ENCODE measurements at regions not wholly inside any gene's neighbourhood (a gene's known extent, or its start where the extent isn't known, plus 50 kb on each side); places are given as distances from the start of the nearest gene placed in this dataset.

GRCh38 chr6:166046226-166046625 lies 121.4 kb downstream of the TBXT start:
- no peak for DNase-seq

- no peak for DNase-seq
These were observed 121.8 kb downstream of the TBXT start for GRCh38 chr6:166045860-166046200.

- DNase-seq = no peak
These were observed 122.3 kb downstream of the TBXT start for GRCh38 chr6:166045173-166045859.

- no peak for DNase-seq
These were observed 126.4 kb downstream of the TBXT start for GRCh38 chr6:166041277-166041676.

DNA sequence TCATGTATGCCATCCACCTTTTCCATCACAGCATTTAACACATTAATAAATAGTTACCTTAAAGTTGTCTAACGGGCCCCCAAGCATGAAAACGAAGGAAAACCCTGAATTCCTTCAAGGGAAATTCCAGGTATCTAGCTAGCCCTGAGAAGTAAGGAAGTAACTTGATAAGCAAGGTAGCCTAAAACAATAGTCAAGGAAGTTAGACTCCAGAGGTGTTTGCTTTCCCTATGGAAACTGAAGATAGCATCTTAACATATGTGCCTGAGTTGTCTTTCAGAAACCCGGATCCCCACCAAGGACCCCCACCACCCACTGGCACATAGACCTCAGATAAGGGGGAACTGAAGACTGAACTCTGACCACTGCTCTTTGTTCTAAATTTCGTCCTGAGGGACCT lies 127.4 kb downstream of the TBXT start:
- no peak for DNase-seq

DNA sequence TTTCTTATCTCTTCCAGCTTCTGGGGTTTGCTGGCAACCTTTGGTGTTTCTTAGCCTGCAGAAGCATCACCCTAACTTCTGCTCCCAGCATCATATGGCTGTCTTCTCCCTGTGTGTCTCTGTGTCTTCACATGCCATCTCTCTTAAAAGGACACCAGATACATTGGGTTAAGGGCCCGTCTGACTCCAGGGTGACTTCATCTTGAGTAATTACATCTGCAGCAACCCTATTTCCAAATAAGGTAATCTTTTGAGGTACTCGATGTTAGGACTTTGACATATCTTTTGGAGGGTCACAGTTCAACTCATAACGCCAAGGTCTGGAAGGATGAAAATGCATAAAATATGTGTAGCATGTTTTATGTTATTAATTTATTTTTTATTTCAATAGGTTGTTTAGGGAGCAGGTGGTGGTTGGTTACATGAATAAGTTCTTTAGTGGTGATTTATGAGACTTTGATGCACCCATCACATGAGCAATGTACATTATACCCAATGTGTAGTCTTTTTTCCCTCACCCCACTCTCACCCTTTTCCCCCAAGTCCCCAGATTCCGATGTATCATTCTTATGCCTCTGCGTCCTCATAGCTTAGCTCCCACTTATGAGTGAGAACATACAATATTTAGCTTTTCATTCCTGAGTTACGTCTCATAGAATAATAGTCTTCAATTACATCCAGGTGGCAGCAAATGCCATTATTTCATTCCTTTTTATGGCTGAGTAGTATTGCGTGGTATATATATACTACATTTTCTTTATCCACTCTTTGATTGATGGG lies 131.1 kb downstream of the TBXT start:
- DNase-seq = no peak

DNA sequence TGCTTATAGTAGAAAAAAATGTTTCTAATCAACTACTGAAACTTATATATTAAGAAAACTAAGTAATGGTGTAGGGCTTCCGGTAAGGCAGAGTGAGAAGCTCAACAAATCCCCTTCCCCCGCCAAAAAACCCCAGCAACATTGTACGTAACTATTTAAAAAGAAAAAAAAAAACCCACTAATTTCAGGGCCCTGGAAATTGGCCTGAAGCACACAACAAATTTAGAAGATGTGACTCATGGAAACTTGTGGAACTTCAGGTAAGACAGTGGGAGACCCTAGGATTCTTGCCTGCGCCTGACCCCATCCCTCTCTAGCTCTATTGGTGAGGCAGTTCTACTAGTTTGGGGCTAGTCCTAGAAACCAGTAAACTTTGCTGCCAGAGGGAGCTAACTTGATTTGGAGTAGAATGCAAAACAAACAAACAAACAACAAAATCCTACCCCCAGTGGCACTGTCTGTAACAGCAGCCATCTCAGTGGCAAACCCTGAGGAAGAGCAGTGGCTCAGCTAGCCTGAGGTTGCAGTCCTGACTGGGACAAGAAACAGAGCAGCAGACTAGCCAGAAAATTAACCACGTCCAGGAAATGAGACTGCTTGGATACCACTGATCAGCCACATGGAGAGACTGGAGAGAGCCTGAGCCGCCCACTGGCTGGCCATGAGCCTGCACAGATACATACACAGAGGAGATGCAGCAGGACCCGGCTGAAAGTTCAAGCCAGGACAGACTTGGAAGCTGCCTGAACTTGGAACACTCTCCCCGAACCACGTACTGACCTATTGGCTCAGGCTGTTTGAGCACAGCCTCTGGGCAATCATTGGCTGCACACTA lies 135.1 kb downstream of the TBXT start:
- peak; percentile 61 for DNase-seq

GRCh38 chr6:166031275-166031674 lies 136.4 kb downstream of the TBXT start:
- DNase-seq = no peak

GRCh38 chr6:166029506-166029905 lies 138.1 kb downstream of the TBXT start:
- DNase-seq = no peak

- no peak for DNase-seq
These were observed 139.9 kb downstream of the TBXT start for GRCh38 chr6:166027761-166028160.

DNA sequence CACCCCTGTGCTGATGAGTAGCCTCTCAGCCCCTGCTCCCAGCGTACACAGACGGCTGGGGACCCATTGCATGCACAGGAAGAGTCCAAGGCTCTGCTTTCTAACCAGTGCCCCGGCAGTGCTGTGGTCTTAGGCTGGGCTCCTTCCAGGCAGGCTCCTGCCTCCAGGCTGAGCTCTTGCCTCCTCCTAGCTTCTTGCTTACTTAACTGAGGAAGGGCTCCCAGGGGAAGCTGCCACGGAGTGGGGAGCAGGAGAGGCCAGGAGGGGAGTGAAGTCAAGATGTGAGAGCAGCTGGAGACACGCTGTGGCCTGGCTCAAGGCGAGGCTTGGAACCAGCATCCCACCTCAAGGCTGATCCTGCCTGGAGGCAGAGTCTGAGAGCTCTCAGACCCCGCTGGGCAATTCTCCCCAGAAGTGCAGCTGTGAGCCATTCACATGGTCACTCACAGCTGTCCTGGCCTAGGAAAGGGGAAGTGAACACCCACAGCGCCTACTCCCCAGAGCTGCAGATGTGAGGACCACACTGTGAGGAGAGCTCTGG lies 141.0 kb downstream of the TBXT start:
- DNase-seq = no peak

DNA sequence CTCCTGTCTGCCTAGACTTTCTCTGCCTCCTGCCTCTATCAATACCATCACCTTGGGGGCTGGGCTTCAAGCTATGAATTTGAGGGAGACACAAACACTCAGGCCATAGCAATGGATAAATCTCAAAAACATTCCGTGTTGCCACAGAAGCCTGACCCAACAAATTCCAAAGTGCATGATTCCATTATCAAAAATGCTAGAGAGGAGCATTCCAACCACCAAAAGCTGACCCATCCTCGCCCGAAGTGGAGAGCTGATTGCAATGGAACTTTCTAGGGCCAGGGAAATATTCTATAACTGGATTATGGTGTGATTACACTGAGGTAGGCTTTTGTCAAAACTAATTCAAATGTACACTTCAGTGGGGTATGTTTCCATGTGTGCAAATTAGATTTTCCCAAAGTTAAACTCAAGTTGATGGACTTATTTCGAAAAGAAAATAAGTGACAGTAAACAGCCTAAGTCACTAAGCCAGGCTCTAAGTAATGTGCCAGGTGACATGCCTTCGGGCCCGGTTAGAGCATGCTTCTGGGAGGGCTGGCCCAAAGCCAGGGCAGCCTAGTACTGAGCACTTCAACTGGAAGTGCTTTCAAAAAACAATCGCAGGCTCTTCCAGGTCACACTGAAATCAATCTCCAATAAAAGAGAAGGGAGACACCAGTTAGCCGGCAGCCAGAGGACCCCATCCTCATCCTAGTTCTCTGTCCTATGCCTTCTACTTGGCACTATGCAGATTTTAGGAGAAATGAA lies 142.3 kb downstream of the TBXT start:
- DNase-seq = no peak

GRCh38 chr6:166024252-166024651 lies 143.4 kb downstream of the TBXT start:
- DNase-seq = no peak

GRCh38 chr6:166023273-166023989 lies 144.2 kb downstream of the TBXT start:
- no peak for DNase-seq

- DNase-seq = no peak
These were observed 146.2 kb downstream of the TBXT start for GRCh38 chr6:166021429-166021828.

GRCh38 chr6:166019214-166019613 lies 148.4 kb downstream of the TBXT start:
- DNase-seq = no peak

DNA sequence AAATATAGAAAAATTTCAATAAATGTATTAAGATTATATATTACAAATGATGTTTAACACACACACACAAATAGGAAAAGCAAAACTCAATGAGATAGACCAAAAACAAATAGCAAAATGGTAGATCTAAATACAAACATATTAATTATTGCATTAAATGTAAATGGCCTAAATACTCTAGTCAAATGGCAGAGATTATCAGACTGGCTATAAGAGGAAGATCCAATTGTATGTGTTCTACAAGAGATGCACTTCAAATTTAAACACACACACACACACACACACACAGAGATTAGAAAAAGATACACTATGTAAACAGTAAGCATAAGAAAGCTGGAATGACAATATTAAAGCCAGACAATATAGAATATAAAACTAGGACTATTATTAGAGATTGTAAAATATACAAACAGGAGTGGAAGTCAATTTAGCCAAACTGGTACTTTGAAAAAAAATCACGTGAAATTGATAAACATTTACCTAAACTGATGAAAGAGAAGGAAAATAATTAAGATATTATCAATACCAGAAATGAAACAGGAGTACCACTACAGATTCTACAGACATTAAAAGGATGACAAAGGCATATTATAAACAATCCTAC lies 150.5 kb downstream of the TBXT start:
- DNase-seq = no peak

GRCh38 chr6:166014966-166015365 lies 152.7 kb downstream of the TBXT start:
- no peak for DNase-seq

DNA sequence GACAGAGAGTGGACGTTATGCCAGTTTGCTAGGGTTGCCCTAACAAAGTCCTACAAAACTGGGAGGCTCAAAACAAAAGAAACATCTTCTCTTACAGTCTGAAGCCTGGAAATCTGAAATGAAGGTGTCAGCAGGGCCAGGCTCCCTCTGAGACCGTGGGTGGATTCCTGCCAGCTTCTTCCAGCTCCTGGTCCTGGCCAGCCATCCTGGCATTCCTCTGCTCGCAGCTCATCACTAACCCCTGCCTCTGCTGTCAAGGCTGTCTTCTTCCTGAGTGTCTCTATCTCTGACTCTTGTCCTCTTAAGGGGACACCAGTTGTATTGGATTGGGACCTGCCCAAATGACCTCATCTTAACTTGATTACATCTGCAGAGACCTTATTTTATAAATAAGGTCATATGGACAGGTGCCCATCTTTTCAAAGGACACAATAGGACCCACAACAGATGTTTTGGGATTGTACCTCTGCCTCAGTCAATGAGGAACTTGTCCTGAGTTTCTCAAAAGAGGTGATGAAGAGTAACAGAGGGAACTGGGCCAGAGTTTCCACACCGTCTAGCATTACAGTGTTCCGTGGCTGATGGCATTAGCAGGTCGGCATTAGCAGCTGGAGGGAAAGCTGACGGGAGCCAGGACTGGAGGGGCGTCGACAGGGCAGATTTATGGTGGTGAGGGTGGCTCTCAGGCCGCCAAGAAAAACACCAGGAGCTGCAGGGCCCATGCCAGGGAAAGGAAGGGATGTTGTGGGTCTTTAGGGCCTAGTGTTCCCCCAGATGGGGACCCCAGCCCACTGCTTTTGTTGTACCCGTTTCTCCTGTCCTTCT lies 157.3 kb downstream of the TBXT start:
- DNase-seq = peak; percentile 82

DNA sequence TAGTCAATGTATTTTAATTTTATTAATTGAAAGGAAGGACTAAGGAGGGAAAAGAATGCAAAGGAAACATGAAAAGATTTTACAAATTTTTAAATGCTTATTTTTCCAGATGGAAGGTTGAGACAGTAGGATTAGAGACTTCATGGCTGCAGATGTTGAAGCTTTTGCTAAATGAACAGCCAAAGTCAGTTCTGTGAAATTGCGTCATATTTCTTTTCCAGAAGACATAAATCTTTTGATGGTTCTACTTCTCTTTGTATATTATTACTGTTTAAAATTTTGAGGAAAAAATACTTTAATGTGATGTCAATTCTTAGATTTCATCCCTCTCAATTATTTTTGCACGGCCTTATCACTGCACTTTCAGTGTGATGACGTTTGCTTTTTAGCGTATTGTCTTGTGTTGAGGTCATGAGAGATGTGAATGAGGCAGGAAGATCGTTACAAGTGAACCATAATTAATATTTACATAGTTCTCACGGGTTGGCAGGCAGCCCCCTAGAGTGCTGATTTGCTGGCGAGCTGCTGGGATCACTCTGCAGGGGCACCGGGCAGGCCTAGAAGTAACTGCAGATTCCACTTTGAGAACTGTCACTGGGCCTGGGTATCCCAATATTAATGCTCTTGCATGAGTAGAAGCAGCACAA lies 158.1 kb downstream of the TBXT start:
- no peak for DNase-seq
